ENCODE measurements at regions not wholly inside any gene's neighbourhood (a gene's known extent, or its start where the extent isn't known, plus 50 kb on each side); places are given as distances from the start of the nearest gene placed in this dataset.
"Not testable (repeated sequence)": the region's sequence is repeated elsewhere in the genome, so short reads cannot be mapped to it uniquely, and the experiment has no call there.

GRCh38 chrX:130467936-130468335, 66.1 kb downstream of the RBMX2 start:
- DNase-seq (ENCODE audit: low read depth in 4 of 4, low spot score in 1 of 4), result no peak

DNA sequence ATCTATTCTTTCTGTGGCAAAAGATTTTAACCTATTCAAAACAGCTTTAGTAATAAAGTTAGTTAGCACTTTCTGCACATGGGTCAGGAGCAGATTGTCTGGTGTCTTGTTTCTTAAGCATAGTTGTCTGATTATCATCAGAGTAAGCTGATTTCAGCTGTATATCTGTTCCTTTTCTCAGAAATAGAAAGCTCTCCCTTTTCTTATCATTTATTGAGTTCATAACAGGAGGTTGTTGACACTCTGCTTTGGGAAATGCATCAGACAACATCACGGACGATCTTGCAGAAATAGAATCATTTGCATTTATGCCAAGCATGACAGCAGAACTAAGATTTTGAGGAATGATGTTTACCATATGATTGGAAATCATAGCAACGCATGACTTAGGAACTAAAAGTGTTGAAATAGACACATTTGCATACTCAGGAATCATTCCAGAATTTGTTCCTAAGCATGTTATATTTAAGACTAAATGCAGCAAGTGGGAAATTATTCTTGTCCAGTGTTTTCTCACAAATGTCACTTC, 66.7 kb downstream of the RBMX2 start:
- DNase-seq (ENCODE audit: low read depth in 4 of 4, low spot score in 1 of 4), result no peak

- no peak for DNase-seq (ENCODE audit: low read depth in 4 of 4, low spot score in 1 of 4)
Measured at GRCh38 chrX:130482871-130483270, 81.1 kb downstream of the RBMX2 start.

GRCh38 chrX:130485870-130486269, 84.1 kb downstream of the RBMX2 start:
- no peak for DNase-seq (ENCODE audit: low read depth in 4 of 4, low spot score in 1 of 4)

- not testable (repeated sequence) for DNase-seq (ENCODE audit: low read depth in 4 of 4, low spot score in 1 of 4)
Measured at GRCh38 chrX:130495502-130495901, 93.7 kb downstream of the RBMX2 start.

DNA sequence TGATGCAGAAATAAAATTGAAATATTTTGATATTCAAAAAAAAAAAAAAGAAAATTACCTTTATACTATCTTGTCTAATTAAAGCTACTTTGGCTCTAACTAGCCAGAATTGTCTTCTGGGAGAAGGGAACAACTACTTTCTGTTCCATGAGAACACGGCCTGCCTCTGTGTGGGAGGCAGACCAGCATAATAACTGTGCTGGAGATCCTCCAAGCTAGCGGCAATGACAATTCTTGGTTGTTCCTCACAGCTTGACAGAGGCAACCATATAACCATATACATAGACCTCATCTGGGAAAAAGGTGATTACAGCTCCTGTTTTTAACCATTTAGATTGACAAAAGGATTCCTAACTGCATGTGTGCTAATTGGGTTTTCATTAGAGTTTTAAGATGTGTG, 95.7 kb downstream of the RBMX2 start:
- no peak for DNase-seq (ENCODE audit: low read depth in 4 of 4, low spot score in 1 of 4)

DNA sequence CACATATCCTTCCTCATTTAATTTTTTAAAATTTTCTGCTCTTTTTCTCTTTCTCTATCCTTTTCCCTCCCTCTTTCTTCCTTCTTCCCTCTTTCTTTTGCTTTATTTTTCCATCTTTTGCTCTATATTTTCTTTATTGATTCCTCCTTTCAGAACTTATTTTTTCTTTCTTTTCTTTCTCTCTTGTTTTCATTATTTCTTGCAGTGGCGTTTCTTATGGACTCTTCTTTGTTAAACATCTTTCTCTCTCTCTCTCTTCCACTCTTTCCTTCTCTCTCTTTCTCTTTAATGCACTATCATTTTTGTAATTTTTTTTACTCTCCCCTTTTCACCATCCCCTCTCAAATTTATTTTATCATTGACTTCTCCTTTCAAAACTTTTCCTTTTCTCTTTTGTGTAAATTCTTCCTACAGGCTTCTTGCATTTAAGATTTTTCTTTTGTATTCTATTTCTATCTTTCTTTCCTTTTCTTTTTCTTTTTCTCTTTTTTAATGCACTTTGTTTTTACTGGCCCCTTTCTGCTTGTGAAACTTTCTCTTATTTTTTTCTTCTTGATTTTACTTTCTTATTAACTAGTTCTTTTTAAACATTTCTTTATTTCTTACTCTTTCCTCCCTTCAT, 97.0 kb downstream of the RBMX2 start:
- no peak for DNase-seq (ENCODE audit: low read depth in 4 of 4, low spot score in 1 of 4)

GRCh38 chrX:130502016-130502570, 100.3 kb downstream of the RBMX2 start:
- DNase-seq (ENCODE audit: low read depth in 4 of 4, low spot score in 1 of 4), result no peak

DNA sequence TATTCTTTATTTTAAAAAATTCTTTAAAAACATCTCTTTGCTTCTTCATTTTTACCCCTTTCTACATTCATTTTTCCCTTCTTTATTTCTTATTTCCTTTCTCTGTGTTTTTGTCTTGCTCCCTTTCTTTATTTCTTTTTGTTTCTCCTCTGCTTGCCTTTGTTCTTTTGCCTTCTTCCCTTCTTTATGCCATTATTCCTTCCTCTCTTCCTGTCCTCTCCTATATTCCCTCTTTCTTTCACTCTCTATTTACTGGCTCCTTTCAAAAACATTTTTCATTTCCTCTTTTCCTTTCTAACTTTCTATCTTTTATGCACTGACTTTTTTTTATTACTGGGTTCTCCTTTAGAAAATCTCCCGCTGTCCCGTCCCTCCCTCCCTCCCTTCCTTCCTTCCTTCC, 102.2 kb downstream of the RBMX2 start:
- DNase-seq (ENCODE audit: low read depth in 4 of 4, low spot score in 1 of 4), result no peak

DNA sequence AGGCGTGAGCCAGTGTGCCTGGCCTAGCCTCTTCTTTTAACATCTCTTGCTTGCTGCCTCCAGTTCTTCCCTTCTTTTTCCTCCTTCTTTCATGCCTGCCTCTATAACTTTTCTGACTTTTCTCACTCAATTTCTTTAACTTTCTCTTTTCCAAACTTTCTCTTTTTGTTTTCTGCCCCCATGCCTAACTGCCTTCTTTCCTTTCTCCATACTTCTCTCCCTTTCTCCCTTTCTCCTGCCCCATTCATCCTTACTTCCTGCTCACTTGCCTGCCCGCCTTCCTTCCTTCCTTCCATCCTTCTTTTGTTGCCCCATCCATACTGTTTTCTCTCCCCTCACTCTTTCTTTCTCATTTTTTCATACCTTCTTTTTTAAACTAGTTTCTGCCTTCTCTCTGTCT, 105.2 kb downstream of the RBMX2 start:
- DNase-seq (ENCODE audit: low read depth in 4 of 4, low spot score in 1 of 4), result no peak

GRCh38 chrX:130512534-130512933, 110.7 kb downstream of the RBMX2 start:
- not testable (repeated sequence) for DNase-seq (ENCODE audit: low read depth in 4 of 4, low spot score in 1 of 4)

DNA sequence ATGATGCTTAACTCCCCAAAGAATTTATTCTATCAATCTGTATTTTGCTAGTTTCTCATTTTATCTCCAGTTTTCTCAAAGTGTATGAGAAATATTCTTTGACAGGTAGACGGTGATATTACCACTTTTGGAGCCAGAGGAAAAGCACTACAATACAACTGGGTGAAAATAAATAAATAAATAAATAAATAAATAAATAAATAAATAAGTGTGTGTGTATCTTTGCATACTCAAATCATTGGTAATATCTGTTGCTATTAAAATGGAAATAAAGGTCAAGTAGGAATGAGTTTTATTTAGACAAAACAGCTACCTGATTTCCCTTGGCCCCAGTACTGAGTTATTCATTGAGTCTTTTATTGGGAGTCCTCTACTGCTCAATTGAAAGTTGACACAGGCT, 114.3 kb downstream of the RBMX2 start:
- DNase-seq (ENCODE audit: low read depth in 4 of 4, low spot score in 1 of 4), result no peak

GRCh38 chrX:130523460-130524394, 121.9 kb downstream of the RBMX2 start:
- no peak for DNase-seq (ENCODE audit: low read depth in 4 of 4, low spot score in 1 of 4)

- DNase-seq (ENCODE audit: low read depth in 4 of 4, low spot score in 1 of 4), result no peak
Measured at GRCh38 chrX:130524476-130525194, 122.8 kb downstream of the RBMX2 start.

GRCh38 chrX:130529531-130529930, 127.7 kb downstream of the RBMX2 start:
- DNase-seq (ENCODE audit: low read depth in 4 of 4, low spot score in 1 of 4), result no peak

GRCh38 chrX:130531066-130531465, 129.3 kb downstream of the RBMX2 start:
- no peak for DNase-seq (ENCODE audit: low read depth in 4 of 4, low spot score in 1 of 4)

GRCh38 chrX:130539721-130540321, 138.0 kb downstream of the RBMX2 start:
- peak in 2 of 4 experiments; percentile 4 to 5 for DNase-seq (ENCODE audit: low read depth in 4 of 4, low spot score in 1 of 4)

DNA sequence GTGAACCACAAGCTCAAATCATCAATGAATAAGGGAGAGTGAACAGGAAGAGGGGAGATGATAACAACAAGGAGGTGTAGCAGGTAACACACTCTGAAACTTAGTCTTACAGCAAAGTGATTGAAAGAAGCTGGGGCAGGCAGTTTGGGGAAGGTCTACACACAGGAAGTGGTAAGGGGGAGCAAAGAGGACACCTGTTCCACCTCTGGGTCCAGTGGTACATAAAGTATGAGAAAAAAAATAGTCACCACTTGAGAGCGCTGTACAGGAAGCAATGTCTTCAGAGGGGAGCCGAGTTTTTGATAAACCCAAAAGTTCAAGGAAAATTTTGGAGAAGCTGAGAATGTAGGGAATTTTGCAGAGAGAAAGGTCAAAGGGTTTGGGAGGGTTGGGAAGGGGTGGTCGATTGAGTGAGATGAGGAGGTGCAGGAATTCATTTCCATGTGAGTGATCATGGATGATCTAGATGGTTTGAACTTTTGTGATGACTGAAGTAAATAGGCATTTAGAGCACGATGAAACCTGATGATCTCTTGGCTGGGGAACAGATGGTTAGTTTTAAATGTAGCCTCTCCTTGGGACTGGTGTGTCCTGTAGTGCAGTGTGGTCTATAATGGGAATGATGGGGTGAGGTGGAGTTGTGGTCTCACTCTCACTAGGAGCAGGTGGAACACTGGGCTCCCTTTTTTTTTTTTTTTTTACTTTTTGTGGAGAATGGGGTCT, 142.0 kb downstream of the RBMX2 start:
- DNase-seq (ENCODE audit: low read depth in 4 of 4, low spot score in 1 of 4), result no peak

GRCh38 chrX:130545796-130546195, 144.0 kb downstream of the RBMX2 start:
- DNase-seq (ENCODE audit: low read depth in 4 of 4, low spot score in 1 of 4), result no peak

GRCh38 chrX:130549382-130549781, 147.6 kb downstream of the RBMX2 start:
- not testable (repeated sequence) for DNase-seq (ENCODE audit: low read depth in 4 of 4, low spot score in 1 of 4)
